KG1 (cell line): ENCODE measurements at regions not wholly inside any gene's neighbourhood (a gene's known extent, or its start where the extent isn't known, plus 50 kb on each side); places are given as distances from the start of the nearest gene placed in this dataset.
"Not testable (repeated sequence)": the region's sequence is repeated elsewhere in the genome, so short reads cannot be mapped to it uniquely, and the experiment has no call there.

Experiments
- DNase-seq: peaks from one replicate; lab custom pipeline; 2025; lab: John Stamatoyannopoulos, UW

GRCh38 chr1:14396100-14396499 is 202.4 kb upstream of the KAZN start:
- no peak for DNase-seq

- no peak for DNase-seq
These were observed 194.4 kb upstream of the KAZN start for GRCh38 chr1:14403961-14404645.

- no peak for DNase-seq
These were observed 193.6 kb upstream of the KAZN start for GRCh38 chr1:14404862-14405301.

- DNase-seq, result no peak
These were observed 186.2 kb upstream of the KAZN start for GRCh38 chr1:14412235-14412634.

- no peak for DNase-seq
These were observed 184.5 kb upstream of the KAZN start for GRCh38 chr1:14413819-14414490.

- no peak for DNase-seq
These were observed 183.1 kb upstream of the KAZN start for GRCh38 chr1:14415396-14415795.

GRCh38 chr1:14419778-14420218 is 178.7 kb upstream of the KAZN start:
- not testable (repeated sequence) for DNase-seq

- DNase-seq, result no peak
These were observed 177.8 kb upstream of the KAZN start for GRCh38 chr1:14420686-14421085.

- no peak for DNase-seq
These were observed 177.0 kb upstream of the KAZN start for GRCh38 chr1:14421295-14421976.

- DNase-seq, result no peak
These were observed 176.4 kb upstream of the KAZN start for GRCh38 chr1:14421977-14422609.

GRCh38 chr1:14424325-14425002 is 174.0 kb upstream of the KAZN start:
- no peak for DNase-seq

GRCh38 chr1:14426854-14427253 is 171.6 kb upstream of the KAZN start:
- DNase-seq, result no peak

GRCh38 chr1:14429577-14429976 is 168.9 kb upstream of the KAZN start:
- no peak for DNase-seq

GRCh38 chr1:14432728-14433127 is 165.8 kb upstream of the KAZN start:
- DNase-seq, result not testable (repeated sequence)

- DNase-seq, result no peak
These were observed 163.0 kb upstream of the KAZN start for GRCh38 chr1:14435368-14436023.

GRCh38 chr1:14437417-14437918 is 161.0 kb upstream of the KAZN start:
- no peak for DNase-seq

- no peak for DNase-seq
These were observed 160.2 kb upstream of the KAZN start for GRCh38 chr1:14438127-14438769.

- DNase-seq, result no peak
These were observed 159.5 kb upstream of the KAZN start for GRCh38 chr1:14439015-14439414.

- DNase-seq, result no peak
These were observed 158.3 kb upstream of the KAZN start for GRCh38 chr1:14440166-14440565.

GRCh38 chr1:14440731-14441130 is 157.8 kb upstream of the KAZN start:
- DNase-seq, result no peak

GRCh38 chr1:14441302-14441741 is 157.2 kb upstream of the KAZN start:
- DNase-seq, result no peak
